Effector memory CD4-positive, alpha-beta T cell (primary cell): ENCODE measurements at regions not wholly inside any gene's neighbourhood (a gene's known extent, or its start where the extent isn't known, plus 50 kb on each side); places are given as distances from the start of the nearest gene placed in this dataset.
"Not testable (repeated sequence)": the region's sequence is repeated elsewhere in the genome, so short reads cannot be mapped to it uniquely, and the experiment has no call there.

ENCODE experiments used
- DNase-seq, 3 donors: peaks; one replicate each; pipeline ENCODE4 v3.0.0-alpha.2; 2020
- H3K27ac ChIP-seq: 2 replicates; pipeline ENCODE4 v1.7.0; 2013; ENCODE audit warnings: mild to moderate bottlenecking, low read length, moderate library complexity; ENCODE audit not compliant: insufficient read depth, poor library complexity, severe bottlenecking
- H3K27me3 ChIP-seq: replicated peaks from 2 replicates; pipeline ENCODE4 v1.7.0; 2013; ENCODE audit warnings: mild to moderate bottlenecking, low read length; ENCODE audit not compliant: insufficient read depth, control insufficient read depth, poor library complexity, severe bottlenecking
- H3K36me3 ChIP-seq: 2 replicates; pipeline ENCODE4 v1.7.0; 2013; ENCODE audit warnings: mild to moderate bottlenecking, low read length, moderate library complexity; ENCODE audit not compliant: control insufficient read depth, insufficient read depth
- H3K4me1 ChIP-seq: 2 replicates; pipeline ENCODE4 v1.7.0; 2013; ENCODE audit warnings: low read length, mild to moderate bottlenecking; ENCODE audit not compliant: control insufficient read depth, insufficient read depth, poor library complexity, severe bottlenecking
- H3K4me3 ChIP-seq: 2 replicates; pipeline ENCODE4 v1.7.0; 2013; ENCODE audit warnings: low read length, low read depth, mild to moderate bottlenecking; ENCODE audit not compliant: insufficient read depth, poor library complexity, severe bottlenecking
- H3K9me3 ChIP-seq: 2 replicates; pipeline ENCODE4 v1.7.0; 2013; ENCODE audit warnings: mild to moderate bottlenecking, low read length, moderate library complexity; ENCODE audit not compliant: control insufficient read depth

DNA sequence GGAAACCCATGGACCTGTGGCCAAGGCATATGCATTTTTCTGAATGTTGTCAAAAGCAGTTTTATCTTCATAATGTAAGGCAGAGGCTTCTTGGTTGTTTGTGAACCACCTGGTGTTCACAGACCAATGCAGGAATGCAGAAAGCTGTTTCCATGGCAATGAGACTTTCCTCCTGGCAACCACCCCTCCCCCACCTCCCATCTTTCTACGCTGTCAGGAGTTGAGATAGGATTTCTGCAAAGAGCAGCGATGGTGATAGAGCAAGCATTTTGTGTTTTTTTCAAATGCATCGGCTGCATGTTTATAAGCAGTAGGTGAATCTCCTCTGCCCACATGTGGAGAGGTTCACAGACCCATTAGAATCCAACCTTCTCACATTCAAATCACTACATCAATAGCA lies 114.1 kb upstream of the SMLR1 start:
- no peak overlapping the region for H3K27ac ChIP-seq

DNA sequence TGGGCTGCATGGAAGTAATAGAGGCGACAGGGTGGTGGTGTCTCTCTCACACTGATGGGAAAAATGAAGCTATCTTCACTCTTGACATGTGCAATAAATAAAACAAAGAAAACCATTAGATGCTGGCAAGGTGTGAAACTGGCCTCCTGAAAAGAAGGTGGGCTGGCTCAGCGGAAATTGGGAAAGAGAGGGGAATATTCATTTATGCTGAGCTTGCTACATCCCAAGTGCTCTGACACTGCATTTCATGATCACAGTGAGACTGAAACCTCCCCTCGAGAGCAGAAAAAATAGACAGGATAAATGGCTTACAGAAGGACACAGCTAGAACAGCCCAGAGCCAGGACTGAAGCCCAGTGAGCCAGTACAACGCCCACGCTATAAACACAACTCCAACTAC lies 112.1 kb upstream of the SMLR1 start:
- no peak overlapping the region for H3K27ac ChIP-seq
- H3K9me3 ChIP-seq: no peaks in the 10 kb centered on the region
- H3K27me3 ChIP-seq: no peaks in the 10 kb centered on the region
- no peak for DNase-seq
- no peak overlapping the region for H3K4me3 ChIP-seq
- H3K36me3 ChIP-seq: no peaks in the 10 kb centered on the region
- H3K4me1 ChIP-seq: peaks cover 10% of the 10 kb centered on the region

More for the DNA sequence above, 114.1 kb upstream of the SMLR1 start:
- DNase-seq: no peak
- H3K9me3 ChIP-seq: no peaks in the 10 kb centered on the region
- no peak overlapping the region for H3K4me3 ChIP-seq
- peaks cover 13% of the 10 kb centered on the region for H3K4me1 ChIP-seq
- no peaks in the 10 kb centered on the region for H3K27me3 ChIP-seq
- H3K36me3 ChIP-seq: no peaks in the 10 kb centered on the region

DNA sequence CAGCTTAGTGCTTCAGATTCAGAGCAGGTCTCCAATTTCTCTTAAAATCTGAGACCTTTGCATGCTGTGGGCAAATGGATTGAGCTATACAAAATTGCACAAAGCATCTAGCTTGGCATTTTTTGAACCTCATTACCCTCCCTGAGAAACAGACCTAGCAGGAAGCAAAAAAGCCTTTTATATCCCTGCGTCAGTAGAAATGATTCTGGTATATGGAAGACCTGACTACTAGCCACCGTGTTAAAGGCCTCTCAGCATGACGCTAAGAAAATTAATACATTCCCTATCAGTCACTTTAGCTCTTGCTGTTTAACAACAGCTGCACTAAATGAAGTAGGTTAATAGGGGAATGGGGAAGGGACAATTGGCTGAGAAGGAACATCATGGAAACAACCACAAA lies 110.7 kb upstream of the SMLR1 start:
- Histone ChIP-seq H3K27ac (no peak overlapping the region), H3K9me3 (no peaks in the 10 kb centered on the region), H3K4me1 (peaks cover 10% of the 10 kb centered on the region), H3K27me3 (no peaks in the 10 kb centered on the region), H3K4me3 (no peak overlapping the region), H3K36me3 (no peaks in the 10 kb centered on the region)
- DNase-seq: no peak

DNA sequence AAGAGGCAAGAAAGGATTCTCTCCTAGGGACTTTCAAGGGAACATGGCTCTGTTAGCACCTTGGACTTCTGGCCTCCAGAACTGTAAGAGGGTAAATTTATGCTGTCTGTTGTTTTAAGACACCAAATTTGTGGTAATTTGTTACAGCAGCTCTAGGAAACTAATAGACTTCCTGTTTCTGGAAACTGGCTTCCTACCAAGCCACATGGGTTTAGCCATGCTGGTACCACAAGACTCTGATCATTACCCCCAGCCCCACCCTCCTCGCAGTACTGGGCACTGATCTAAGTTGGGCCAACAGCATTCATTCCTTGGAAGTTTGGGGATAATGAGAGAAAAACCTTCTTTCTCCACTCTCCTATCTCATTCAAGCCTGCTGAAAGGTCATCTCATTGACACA lies 109.5 kb upstream of the SMLR1 start:
- Histone ChIP-seq H3K27me3 (no peaks in the 10 kb centered on the region), H3K4me3 (no peak overlapping the region), H3K36me3 (no peaks in the 10 kb centered on the region), H3K4me1 (peaks cover 10% of the 10 kb centered on the region), H3K27ac (no peak overlapping the region), H3K9me3 (no peaks in the 10 kb centered on the region)
- DNase-seq: no peak

DNA sequence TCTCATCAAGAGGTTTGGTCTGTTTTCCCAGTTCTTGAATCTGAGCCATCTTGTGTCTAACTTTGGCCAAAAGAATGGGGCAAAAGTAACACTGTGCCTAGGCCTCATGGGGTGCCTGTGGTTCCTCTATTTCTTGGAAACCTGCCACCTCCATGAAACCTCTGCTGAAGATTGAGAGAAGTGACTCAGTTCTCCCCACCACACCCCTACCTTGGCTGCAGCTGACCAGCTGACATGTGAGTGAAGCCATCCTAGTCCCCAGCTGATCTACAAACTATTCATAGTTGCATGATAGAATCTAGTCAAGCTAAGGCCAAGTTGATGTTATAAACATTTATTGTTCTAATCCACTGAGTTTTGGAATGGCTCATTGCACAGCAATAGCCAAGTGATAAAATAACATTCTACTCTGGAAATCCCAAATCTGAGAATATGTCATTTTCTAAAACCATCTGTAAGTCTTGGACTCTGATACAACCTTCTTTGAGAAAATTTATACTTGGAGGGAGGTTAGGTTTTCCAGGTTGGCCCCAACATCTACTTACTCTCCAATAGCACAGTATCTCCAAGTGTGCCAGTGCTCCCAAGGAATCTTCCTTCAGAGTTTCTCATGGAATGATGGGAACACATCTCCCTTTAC lies 107.0 kb upstream of the SMLR1 start:
- Histone ChIP-seq H3K27ac (no peak overlapping the region), H3K4me3 (no peak overlapping the region), H3K9me3 (no peaks in the 10 kb centered on the region), H3K27me3 (no peaks in the 10 kb centered on the region), H3K4me1 (peaks cover 15% of the 10 kb centered on the region), H3K36me3 (no peaks in the 10 kb centered on the region)
- no peak for DNase-seq

DNA sequence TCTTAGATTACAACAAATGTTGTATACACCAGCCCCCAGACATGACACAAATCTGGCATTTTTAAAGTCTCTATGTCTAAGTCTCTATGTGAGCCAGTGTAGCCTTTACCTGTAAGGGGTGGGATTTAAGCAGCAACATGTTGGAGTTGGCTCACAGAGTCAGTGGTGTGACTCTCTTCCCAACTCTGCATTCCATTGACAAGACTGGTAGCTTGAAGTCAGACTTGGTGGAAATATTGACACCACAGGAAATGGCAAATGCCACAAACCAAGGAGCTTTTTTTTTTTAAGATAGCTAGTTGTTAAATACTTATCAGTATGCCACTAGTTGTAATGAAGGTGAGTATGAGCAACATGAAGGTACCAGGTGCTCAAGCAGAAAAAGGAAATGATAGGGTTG lies 103.1 kb upstream of the SMLR1 start:
- H3K27ac ChIP-seq: no peak overlapping the region
- H3K36me3 ChIP-seq: no peaks in the 10 kb centered on the region
- no peak overlapping the region for H3K4me3 ChIP-seq
- DNase-seq: no peak
- no peaks in the 10 kb centered on the region for H3K27me3 ChIP-seq
- H3K4me1 ChIP-seq: peaks cover 4% of the 10 kb centered on the region
- no peaks in the 10 kb centered on the region for H3K9me3 ChIP-seq

DNA sequence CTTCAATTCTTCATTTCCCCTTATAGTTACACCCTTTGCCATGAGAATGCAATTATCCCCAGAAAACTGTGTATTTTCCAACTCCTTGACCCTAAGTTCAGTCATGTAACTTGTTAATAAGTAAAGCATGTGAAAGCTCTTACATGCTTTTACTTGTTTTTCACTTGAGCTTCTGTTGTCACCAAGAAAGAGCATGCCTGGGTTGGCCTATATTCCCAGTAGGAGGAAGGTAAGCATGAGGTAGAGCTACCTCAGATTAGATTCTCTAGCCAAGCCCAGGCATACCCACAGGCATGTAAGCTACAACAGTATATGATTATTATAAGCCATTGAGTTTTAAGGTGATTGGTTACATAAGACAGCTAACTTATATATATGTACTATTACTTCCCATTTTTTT lies 101.7 kb upstream of the SMLR1 start:
- Histone ChIP-seq H3K27ac (no peak overlapping the region), H3K36me3 (no peaks in the 10 kb centered on the region), H3K4me1 (peaks cover 4% of the 10 kb centered on the region), H3K4me3 (no peak overlapping the region), H3K9me3 (no peaks in the 10 kb centered on the region), H3K27me3 (no peaks in the 10 kb centered on the region)
- DNase-seq: no peak

DNA sequence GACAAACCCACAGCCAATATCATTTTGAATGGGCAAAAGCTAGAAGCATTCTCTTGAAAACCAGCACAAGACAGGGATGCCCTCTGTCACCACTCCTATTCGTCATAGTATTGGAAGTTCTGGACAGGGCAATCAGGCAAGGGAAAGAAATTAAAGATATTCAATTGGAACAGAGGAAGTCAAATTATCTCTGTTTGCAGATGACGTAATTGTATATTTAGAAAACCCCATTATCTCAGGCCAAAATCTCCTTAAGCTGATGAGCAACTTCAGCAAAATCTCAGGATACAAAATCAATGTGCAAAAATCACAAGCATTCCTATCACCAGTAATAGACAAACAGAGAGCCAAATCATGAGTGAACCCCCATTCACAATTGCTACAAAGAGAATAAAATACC lies 99.1 kb upstream of the SMLR1 start:
- not testable (repeated sequence) for H3K4me3 ChIP-seq, H3K27ac ChIP-seq, H3K4me1 ChIP-seq, DNase-seq, H3K36me3 ChIP-seq, H3K9me3 ChIP-seq, H3K27me3 ChIP-seq

DNA sequence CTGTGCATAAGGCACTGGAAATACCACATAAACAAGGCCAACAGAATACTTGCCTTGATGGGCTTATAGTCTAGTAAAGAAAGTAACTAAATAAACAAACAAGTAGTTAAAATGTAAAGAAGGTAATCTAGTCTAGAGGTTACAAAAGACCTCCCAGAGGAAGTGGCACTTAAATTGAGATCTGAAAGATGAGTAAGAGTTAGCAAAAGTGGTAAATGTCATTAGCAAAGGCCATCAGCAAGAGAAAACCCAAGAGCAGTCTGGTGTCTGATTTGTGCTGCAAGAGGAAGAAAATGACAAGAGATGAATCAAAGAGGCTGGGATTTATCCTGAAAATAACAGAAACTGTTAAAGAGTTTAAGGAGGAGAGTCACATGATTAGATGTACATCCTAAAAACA lies 96.6 kb upstream of the SMLR1 start:
- Histone ChIP-seq H3K27ac (no peak overlapping the region), H3K4me1 (no peaks in the 10 kb centered on the region), H3K27me3 (no peaks in the 10 kb centered on the region), H3K9me3 (no peaks in the 10 kb centered on the region), H3K4me3 (no peak overlapping the region), H3K36me3 (no peaks in the 10 kb centered on the region)
- DNase-seq: no peak

DNA sequence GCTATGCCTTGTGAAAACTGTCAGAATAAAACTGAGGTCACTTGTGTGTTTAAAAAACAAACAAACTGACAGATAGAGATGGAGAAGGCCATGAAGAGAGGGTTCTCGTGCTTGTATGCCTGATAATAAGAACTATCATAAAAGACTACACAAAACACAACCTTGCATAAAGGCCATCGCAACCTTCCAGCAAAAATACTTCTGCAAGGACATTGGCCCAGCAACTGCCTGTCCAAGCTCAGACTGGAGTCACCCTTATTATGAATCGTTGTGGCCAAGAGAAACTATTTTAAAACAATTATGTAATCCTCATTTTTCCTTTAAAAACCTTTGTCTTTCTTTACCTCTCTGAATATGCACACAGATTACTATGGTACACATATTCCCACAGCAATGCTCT lies 93.0 kb upstream of the SMLR1 start:
- no peak for DNase-seq
- H3K4me1 ChIP-seq: no peaks in the 10 kb centered on the region

More for the DNA sequence above, 93.0 kb upstream of the SMLR1 start:
- H3K27ac ChIP-seq: no peak overlapping the region
- no peaks in the 10 kb centered on the region for H3K36me3 ChIP-seq
- H3K27me3 ChIP-seq: no peaks in the 10 kb centered on the region
- no peak overlapping the region for H3K4me3 ChIP-seq
- no peaks in the 10 kb centered on the region for H3K9me3 ChIP-seq
